ENCODE measurements at regions not wholly inside any gene's neighbourhood (a gene's known extent, or its start where the extent isn't known, plus 50 kb on each side); places are given as distances from the start of the nearest gene placed in this dataset.

GRCh38 chr7:445020-445419 is 74.6 kb downstream of the PDGFA start:
- Histone ChIP-seq H3K9me3 (ENCODE audit: low read depth, low read length) (no peaks in the 10 kb centered on the region), H3K36me3 (ENCODE audit: insufficient read depth, low read length) (no peaks in the 10 kb centered on the region), H3K4me3 (no peak overlapping the region), H3K9ac (ENCODE audit: insufficient read length) (no peak overlapping the region), H3K27ac (no peak overlapping the region)
- no peak for TF ChIP-seq POLR2AphosphoS5 (IDR thresholded peaks at IDR 0.05; ENCODE audit: borderline replicate concordance, low read depth, low read length)
- no peak for TF ChIP-seq FOXP2 (optimal IDR thresholded peaks at IDR 0.05; ENCODE audit: control extremely low read depth, extremely low read length, insufficient read depth)
- no peak for TF ChIP-seq EZH2 (IDR thresholded peaks at IDR 0.05)
- no peak for DNase-seq (ENCODE audit: low read depth, low spot score)

GRCh38 chr7:445563-446288 is 73.9 kb downstream of the PDGFA start:
- TF ChIP-seq EZH2 (IDR thresholded peaks at IDR 0.05) (no peak), FOXP2 (optimal IDR thresholded peaks at IDR 0.05; ENCODE audit: control extremely low read depth, extremely low read length, insufficient read depth) (no peak), POLR2AphosphoS5 (IDR thresholded peaks at IDR 0.05; ENCODE audit: borderline replicate concordance, low read depth, low read length) (no peak)
- no peak overlapping the region for H3K4me3 ChIP-seq
- H3K36me3 ChIP-seq (ENCODE audit: insufficient read depth, low read length): no peaks in the 10 kb centered on the region
- no peaks in the 10 kb centered on the region for H3K9me3 ChIP-seq (ENCODE audit: low read depth, low read length)
- H3K27ac ChIP-seq: no peak overlapping the region
- no peak for DNase-seq (ENCODE audit: low read depth, low spot score)
- H3K9ac ChIP-seq (ENCODE audit: insufficient read length): no peak overlapping the region

- Histone ChIP-seq H3K36me3 (ENCODE audit: insufficient read depth, low read length) (no peaks in the 10 kb centered on the region), H3K9ac (ENCODE audit: insufficient read length) (no peak overlapping the region), H3K27ac (no peak overlapping the region), H3K9me3 (ENCODE audit: low read depth, low read length) (no peaks in the 10 kb centered on the region), H3K4me3 (no peak overlapping the region)
- TF ChIP-seq POLR2AphosphoS5 (IDR thresholded peaks at IDR 0.05; ENCODE audit: borderline replicate concordance, low read depth, low read length) (no peak), EZH2 (IDR thresholded peaks at IDR 0.05) (no peak), FOXP2 (optimal IDR thresholded peaks at IDR 0.05; ENCODE audit: control extremely low read depth, extremely low read length, insufficient read depth) (no peak)
- no peak for DNase-seq (ENCODE audit: low read depth, low spot score)
Observed at GRCh38 chr7:446289-446935, 73.2 kb downstream of the PDGFA start.

Measured in SK-N-MC (cell line).